HepG2 (cell line): ENCODE measurements at regions not wholly inside any gene's neighbourhood (a gene's known extent, or its start where the extent isn't known, plus 50 kb on each side); places are given as distances from the start of the nearest gene placed in this dataset.

Source experiments
- ATAC-seq: fragments of 200-7000 bp; cut with Tn5 transposase; 3 replicates; pipeline ENCODE4 v1.9.1; 2020; ENCODE audit warnings: mild to moderate bottlenecking, moderate library complexity
- BruUV-seq: library from RNA; stranded (reverse); fragments of 400-500 nt; replicated peaks from 2 replicates; lab custom pipeline; 2021; lab: Mats Ljungman, UMichigan
- CTCF ChIA-PET: fragments of 300-600 bp; formaldehyde crosslinking; extraction: SDS; loops from one replicate; lab custom pipeline; 2021; ENCODE audit warnings: low total read pairs, inconsistent platforms, low intra/inter-chr PET ratio; lab: Yijun Ruan, JAX
- POLR2A ChIA-PET: fragments of 350-600 bp; sonication (Branson Sonifier 250); formaldehyde crosslinking; loops from one replicate; lab custom pipeline; 2020; ENCODE audit warnings: antibody characterized with exemption, inconsistent platforms; lab: Yijun Ruan, JAX
- DNase-seq: peaks from one replicate; pipeline ENCODE4 v3.0.0-alpha.2; 2015; ENCODE audit warnings: low spot score
- FAIRE-seq: peaks from 3 replicates; lab custom pipeline; 2011; peaks lifted over from hg19 to GRCh38; lab: Jason Lieb, UNC
- H2AFZ ChIP-seq: one replicate; pipeline ENCODE4 v1.6.1; 2011; ENCODE audit warnings: low read length, inconsistent platforms
- H3K27ac ChIP-seq: fragments of 300-600 bp; 3 replicates; pipeline ENCODE4 v1.8.0; 2011; ENCODE audit warnings: mixed run types, mild to moderate bottlenecking, mixed read lengths, low read length, inconsistent platforms; ENCODE audit not compliant: insufficient read depth; ENCODE audit errors: extremely low read length
- H3K27me3 ChIP-seq, 2 experiments: fragments of 200-600 bp in 1 of 2; 2 replicates in 1 of 2; 3 replicates in 1 of 2; pipeline versions ENCODE4 v1.6.0 to v1.8.0; 2011; ENCODE audit warnings: low read length in 2 of 2, mild to moderate bottlenecking in 2 of 2, moderate library complexity in 2 of 2, inconsistent platforms in 1 of 2; ENCODE audit not compliant: insufficient read depth in 2 of 2, control insufficient read depth in 1 of 2
- H3K36me3 ChIP-seq, 2 experiments: fragments of 200-600 bp in 1 of 2; replicated peaks in 1 of 2; 2 replicates in 1 of 2; 3 replicates in 1 of 2; pipeline versions ENCODE4 v1.5.1 to v1.8.0; 2011; ENCODE audit warnings: low read length in 2 of 2, inconsistent platforms in 1 of 2; ENCODE audit not compliant: insufficient read depth in 2 of 2, control insufficient read depth in 1 of 2
- H3K4me1 ChIP-seq: 2 replicates; pipeline ENCODE4 v1.5.1; 2012; ENCODE audit warnings: low read length, inconsistent platforms; ENCODE audit not compliant: insufficient read depth
- H3K4me2 ChIP-seq: 2 replicates; pipeline ENCODE4 v1.6.0; 2011; ENCODE audit warnings: low read depth, low read length, inconsistent platforms
- H3K4me3 ChIP-seq, 3 experiments: fragments of 200-600 bp in 1 of 3; sonication (generic), shearing (Covaris generic) in 1 of 3; replicated peaks in 1 of 3; 2 replicates each; pipeline ENCODE4 v1.5.1; 2011 to 2016; ENCODE audit warnings: low read length in 3 of 3, inconsistent platforms in 2 of 3, low read depth in 2 of 3, mild to moderate bottlenecking in 2 of 3, control low read depth in 1 of 3, mixed read lengths in 1 of 3; ENCODE audit not compliant: insufficient read depth in 1 of 3
- H3K79me2 ChIP-seq: one replicate; pipeline ENCODE4 v1.6.1; 2011; ENCODE audit warnings: low read length, inconsistent platforms; ENCODE audit not compliant: insufficient read depth
- H3K9ac ChIP-seq: 2 replicates; pipeline ENCODE4 v1.6.0; 2011; ENCODE audit warnings: mild to moderate bottlenecking, low read depth, low read length, inconsistent platforms; ENCODE audit not compliant: insufficient read depth
- H3K9me3 ChIP-seq: 2 replicates; pipeline ENCODE4 v1.5.1; 2012; ENCODE audit warnings: mild to moderate bottlenecking, low read length
- H4K20me1 ChIP-seq: 2 replicates; pipeline ENCODE4 v1.6.0; 2011; ENCODE audit warnings: inconsistent platforms, mild to moderate bottlenecking, low read length, moderate library complexity; ENCODE audit not compliant: insufficient read depth
- CHD2 ChIP-seq: IDR thresholded peaks from 2 replicates; pipeline ENCODE4 v1.6.1; 2011; ENCODE audit warnings: low read depth, low read length, improper control_type of control experiment
- ESRRA ChIP-seq: sonication (generic); formaldehyde crosslinking; IDR thresholded peaks from 2 replicates; pipeline ENCODE4 v1.5.1; 2020; ENCODE audit warnings: mild to moderate bottlenecking, low read depth, missing genetic modification reagents
- KDM3A ChIP-seq: IDR thresholded peaks from 2 replicates; pipeline ENCODE4 v1.6.1; 2018; ENCODE audit warnings: low read depth, missing compliant biosample characterization
- LCORL ChIP-seq, 2 experiments: fragments of 450-650 bp in 1 of 2; sonication (generic) in 1 of 2; formaldehyde crosslinking in 1 of 2; IDR thresholded peaks; 2 replicates each; pipeline versions ENCODE4 v1.5.0 to v1.6.1; 2017 to 2020; ENCODE audit warnings: antibody characterized with exemption in 1 of 2, missing genetic modification reagents in 1 of 2
- NR2F1 ChIP-seq, 2 experiments: fragments of 450-650 bp in 1 of 2; formaldehyde crosslinking in 1 of 2; IDR thresholded peaks; 2 replicates each; pipeline versions ENCODE4 v1.5.0 to v1.6.1; 2016 to 2020; ENCODE audit warnings: mild to moderate bottlenecking in 1 of 2, missing compliant biosample characterization in 1 of 2, missing genetic modification reagents in 1 of 2, moderate library complexity in 1 of 2
- XRCC5 ChIP-seq: fragments of 200-400 bp; formaldehyde crosslinking; optimal IDR thresholded peaks from 2 replicates; pipeline ENCODE3; 2017; ENCODE audit warnings: mild to moderate bottlenecking, low read length
- ZMYM2 ChIP-seq: sonication (generic); formaldehyde crosslinking; IDR thresholded peaks from 2 replicates; pipeline ENCODE4 v1.8.0; 2022; ENCODE audit warnings: mild to moderate bottlenecking, missing genetic modification reagents
- ZNF180 ChIP-seq: sonication (generic); formaldehyde crosslinking; IDR thresholded peaks from 2 replicates; pipeline ENCODE4 v1.4.0; 2020; ENCODE audit warnings: low read depth, missing genetic modification reagents, borderline replicate concordance
- ZNF598 ChIP-seq: sonication (generic); formaldehyde crosslinking; IDR thresholded peaks from 2 replicates; pipeline ENCODE4 v1.5.1; 2020; ENCODE audit warnings: mild to moderate bottlenecking, missing genetic modification reagents, borderline replicate concordance
- ZNF841 ChIP-seq: sonication (generic); formaldehyde crosslinking; IDR thresholded peaks from 2 replicates; pipeline ENCODE4 v1.8.1; 2023; ENCODE audit warnings: missing genetic modification reagents, borderline replicate concordance
- in situ Hi-C: cut with HindIII; loops from 2 replicates; pipeline ENCODE4 v1.10.0; 2017; ENCODE audit warnings: low pct_unique_long_range_greater_than_20kb; ENCODE audit not compliant: extremely low pct_ligation_motif_present
- intact Hi-C: fragments of 100-400 bp; cut with micrococcal nuclease; formaldehyde crosslinking; loops from one replicate; pipeline ENCODE4 v1.10.0; 2022; ENCODE audit not compliant: unreplicated experiment
- TF ChIP-seq, protein P1 (sequence below): sonication (generic); formaldehyde crosslinking; IDR thresholded peaks from 2 replicates; pipeline ENCODE4 v1.4.0; 2020; ENCODE audit warnings: missing genetic modification reagents
- TF ChIP-seq, protein P2 (sequence below): sonication (generic); formaldehyde crosslinking; IDR thresholded peaks from 2 replicates; pipeline ENCODE4 v1.5.1; 2020; ENCODE audit warnings: mild to moderate bottlenecking, missing genetic modification reagents, moderate library complexity
- TF ChIP-seq, protein P3 (sequence below): IDR thresholded peaks from 2 replicates; pipeline ENCODE4 v1.6.1; 2016; ENCODE audit warnings: low read depth, missing genetic modification reagents, missing compliant biosample characterization

DNA sequence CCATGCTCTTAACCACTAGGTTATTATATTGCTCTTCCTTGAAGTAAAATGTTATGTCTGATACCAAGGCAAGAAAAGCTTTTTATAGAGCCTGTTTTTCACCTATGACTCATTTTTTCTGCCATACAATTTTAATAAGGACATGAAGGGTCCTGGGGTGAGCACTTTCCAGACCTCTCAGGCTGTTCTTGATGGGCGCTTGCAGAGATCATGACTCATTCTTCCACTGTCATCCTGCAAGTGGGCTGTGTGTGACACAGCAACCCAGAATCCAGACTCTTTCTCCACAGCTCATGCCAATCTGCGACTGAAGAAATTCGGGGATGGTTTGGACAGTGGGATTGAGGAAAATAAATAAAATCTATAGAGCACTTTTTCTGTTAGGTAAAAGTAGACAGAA is 506.7 kb upstream of the NBEA start (continued):
- TF ChIP-seq LCORL (IDR thresholded peaks at IDR 0.05) (no peak), LCORL (CRISPR knock-in tag; IDR thresholded peaks at IDR 0.05) (no peak), ZNF180 (CRISPR knock-in tag) (no peak), ESRRA (CRISPR knock-in tag) (no peak)
- TF ChIP-seq, protein P1, sequence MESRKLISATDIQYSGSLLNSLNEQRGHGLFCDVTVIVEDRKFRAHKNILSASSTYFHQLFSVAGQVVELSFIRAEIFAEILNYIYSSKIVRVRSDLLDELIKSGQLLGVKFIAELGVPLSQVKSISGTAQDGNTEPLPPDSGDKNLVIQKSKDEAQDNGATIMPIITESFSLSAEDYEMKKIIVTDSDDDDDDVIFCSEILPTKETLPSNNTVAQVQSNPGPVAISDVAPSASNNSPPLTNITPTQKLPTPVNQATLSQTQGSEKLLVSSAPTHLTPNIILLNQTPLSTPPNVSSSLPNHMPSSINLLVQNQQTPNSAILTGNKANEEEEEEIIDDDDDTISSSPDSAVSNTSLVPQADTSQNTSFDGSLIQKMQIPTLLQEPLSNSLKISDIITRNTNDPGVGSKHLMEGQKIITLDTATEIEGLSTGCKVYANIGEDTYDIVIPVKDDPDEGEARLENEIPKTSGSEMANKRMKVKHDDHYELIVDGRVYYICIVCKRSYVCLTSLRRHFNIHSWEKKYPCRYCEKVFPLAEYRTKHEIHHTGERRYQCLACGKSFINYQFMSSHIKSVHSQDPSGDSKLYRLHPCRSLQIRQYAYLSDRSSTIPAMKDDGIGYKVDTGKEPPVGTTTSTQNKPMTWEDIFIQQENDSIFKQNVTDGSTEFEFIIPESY (CRISPR knock-in tag): no peak

DNA sequence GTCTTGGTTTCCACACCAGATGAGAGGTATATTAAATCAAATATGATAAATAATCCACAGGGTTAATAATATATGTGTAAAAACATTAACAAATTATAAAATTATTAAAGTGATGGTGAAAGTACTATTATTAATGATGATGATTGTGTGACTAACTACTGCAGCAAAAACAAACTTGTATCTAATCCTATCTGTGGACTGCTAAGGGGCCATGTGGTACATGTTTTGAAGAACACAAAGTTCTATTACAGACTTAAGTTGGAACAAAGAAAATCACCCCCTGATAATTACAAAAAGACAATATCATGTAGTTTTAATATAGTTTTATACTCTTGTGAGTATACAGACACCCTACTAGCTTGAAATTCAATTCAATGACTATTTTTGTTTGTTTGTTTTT is 504.2 kb upstream of the NBEA start:
- Histone ChIP-seq H3K9ac (no peak overlapping the region), H3K4me2 (no peak overlapping the region), H2AFZ (no peak overlapping the region), H3K4me3 (no peak overlapping the region), H3K4me1 (no peaks in the 10 kb centered on the region), H4K20me1 (no peaks in the 10 kb centered on the region), H3K9me3 (no peaks in the 10 kb centered on the region), H3K27me3 (no peaks in the 10 kb centered on the region), H3K79me2 (no peaks in the 10 kb centered on the region), H3K36me3 (no peaks in the 10 kb centered on the region), H3K27ac (no peak overlapping the region)
- in situ Hi-C loops (no loop called here), intact Hi-C loops (no loop called here)
- POLR2A ChIA-PET: no interaction called here
- no peak for ATAC-seq
- no peak for DNase-seq
- no peak for FAIRE-seq
- no TSS peak for BruUV-seq
- CTCF ChIA-PET: no interaction called here
- TF ChIP-seq XRCC5: no peak
- TF ChIP-seq, protein P2, sequence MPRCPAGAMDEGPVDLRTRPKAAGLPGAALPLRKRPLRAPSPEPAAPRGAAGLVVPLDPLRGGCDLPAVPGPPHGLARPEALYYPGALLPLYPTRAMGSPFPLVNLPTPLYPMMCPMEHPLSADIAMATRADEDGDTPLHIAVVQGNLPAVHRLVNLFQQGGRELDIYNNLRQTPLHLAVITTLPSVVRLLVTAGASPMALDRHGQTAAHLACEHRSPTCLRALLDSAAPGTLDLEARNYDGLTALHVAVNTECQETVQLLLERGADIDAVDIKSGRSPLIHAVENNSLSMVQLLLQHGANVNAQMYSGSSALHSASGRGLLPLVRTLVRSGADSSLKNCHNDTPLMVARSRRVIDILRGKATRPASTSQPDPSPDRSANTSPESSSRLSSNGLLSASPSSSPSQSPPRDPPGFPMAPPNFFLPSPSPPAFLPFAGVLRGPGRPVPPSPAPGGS (CRISPR knock-in tag): no peak
- TF ChIP-seq, protein P3, sequence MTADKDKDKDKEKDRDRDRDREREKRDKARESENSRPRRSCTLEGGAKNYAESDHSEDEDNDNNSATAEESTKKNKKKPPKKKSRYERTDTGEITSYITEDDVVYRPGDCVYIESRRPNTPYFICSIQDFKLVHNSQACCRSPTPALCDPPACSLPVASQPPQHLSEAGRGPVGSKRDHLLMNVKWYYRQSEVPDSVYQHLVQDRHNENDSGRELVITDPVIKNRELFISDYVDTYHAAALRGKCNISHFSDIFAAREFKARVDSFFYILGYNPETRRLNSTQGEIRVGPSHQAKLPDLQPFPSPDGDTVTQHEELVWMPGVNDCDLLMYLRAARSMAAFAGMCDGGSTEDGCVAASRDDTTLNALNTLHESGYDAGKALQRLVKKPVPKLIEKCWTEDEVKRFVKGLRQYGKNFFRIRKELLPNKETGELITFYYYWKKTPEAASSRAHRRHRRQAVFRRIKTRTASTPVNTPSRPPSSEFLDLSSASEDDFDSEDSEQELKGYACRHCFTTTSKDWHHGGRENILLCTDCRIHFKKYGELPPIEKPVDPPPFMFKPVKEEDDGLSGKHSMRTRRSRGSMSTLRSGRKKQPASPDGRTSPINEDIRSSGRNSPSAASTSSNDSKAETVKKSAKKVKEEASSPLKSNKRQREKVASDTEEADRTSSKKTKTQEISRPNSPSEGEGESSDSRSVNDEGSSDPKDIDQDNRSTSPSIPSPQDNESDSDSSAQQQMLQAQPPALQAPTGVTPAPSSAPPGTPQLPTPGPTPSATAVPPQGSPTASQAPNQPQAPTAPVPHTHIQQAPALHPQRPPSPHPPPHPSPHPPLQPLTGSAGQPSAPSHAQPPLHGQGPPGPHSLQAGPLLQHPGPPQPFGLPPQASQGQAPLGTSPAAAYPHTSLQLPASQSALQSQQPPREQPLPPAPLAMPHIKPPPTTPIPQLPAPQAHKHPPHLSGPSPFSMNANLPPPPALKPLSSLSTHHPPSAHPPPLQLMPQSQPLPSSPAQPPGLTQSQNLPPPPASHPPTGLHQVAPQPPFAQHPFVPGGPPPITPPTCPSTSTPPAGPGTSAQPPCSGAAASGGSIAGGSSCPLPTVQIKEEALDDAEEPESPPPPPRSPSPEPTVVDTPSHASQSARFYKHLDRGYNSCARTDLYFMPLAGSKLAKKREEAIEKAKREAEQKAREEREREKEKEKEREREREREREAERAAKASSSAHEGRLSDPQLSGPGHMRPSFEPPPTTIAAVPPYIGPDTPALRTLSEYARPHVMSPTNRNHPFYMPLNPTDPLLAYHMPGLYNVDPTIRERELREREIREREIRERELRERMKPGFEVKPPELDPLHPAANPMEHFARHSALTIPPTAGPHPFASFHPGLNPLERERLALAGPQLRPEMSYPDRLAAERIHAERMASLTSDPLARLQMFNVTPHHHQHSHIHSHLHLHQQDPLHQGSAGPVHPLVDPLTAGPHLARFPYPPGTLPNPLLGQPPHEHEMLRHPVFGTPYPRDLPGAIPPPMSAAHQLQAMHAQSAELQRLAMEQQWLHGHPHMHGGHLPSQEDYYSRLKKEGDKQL (CRISPR knock-in tag): no peak
- TF ChIP-seq ZNF841: no peak
- TF ChIP-seq CHD2: no peak
- no peak for TF ChIP-seq KDM3A
- TF ChIP-seq ZNF598 (CRISPR knock-in tag): no peak
- TF ChIP-seq NR2F1 (CRISPR knock-in tag; IDR thresholded peaks at IDR 0.05): no peak
- no peak for TF ChIP-seq ZMYM2 (CRISPR knock-in tag)
